HG03442 (cell line): ENCODE measurements at regions not wholly inside any gene's neighbourhood (a gene's known extent, or its start where the extent isn't known, plus 50 kb on each side); places are given as distances from the start of the nearest gene placed in this dataset.

ENCODE experiments used
- ATAC-seq: cut with Tn5 transposase; IDR thresholded peaks from one replicate; pipeline ENCODE4 v1.9.1; 2021; ENCODE audit warnings: mild to moderate bottlenecking, moderate library complexity; ENCODE audit not compliant: unreplicated experiment

DNA sequence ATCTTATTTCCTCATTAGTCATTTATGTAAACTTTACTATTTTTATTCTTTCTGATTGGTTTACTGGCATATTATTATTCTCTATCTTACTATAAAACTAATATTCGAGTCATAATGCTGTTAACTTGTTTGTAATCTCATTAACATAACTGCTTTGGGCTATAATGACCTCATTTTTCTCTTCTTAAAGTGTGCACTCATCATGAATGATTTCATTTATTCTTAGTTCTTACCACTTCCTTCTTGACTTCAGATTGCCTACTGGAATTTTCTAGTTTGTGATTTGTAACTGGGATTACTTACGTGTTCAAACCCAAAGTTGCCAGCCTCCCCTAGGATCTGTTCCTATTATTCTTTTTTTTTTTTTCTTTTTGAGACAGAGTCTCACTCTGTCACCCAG, 91.8 kb upstream of the TNFAIP3 start:
- ATAC-seq: no peak

DNA sequence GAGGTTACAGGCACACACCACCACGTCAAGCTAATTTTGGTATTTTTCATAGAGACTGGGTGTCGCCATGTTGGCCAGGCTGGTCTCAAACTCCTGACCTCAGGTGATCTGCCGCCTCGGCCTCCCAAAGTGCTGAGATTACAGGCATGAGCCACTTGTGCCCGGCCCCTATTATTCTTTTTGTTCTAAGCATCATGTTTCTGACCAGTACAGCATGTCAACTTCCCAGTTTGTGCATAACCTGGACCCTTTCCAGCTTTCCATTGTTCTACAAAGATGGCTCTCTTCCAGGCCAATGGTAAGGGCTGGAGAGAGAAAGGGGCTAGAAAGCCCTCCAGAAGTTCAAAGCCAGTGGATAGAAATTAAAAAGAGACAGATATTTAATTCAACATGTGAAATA, 91.3 kb upstream of the TNFAIP3 start:
- no peak for ATAC-seq

DNA sequence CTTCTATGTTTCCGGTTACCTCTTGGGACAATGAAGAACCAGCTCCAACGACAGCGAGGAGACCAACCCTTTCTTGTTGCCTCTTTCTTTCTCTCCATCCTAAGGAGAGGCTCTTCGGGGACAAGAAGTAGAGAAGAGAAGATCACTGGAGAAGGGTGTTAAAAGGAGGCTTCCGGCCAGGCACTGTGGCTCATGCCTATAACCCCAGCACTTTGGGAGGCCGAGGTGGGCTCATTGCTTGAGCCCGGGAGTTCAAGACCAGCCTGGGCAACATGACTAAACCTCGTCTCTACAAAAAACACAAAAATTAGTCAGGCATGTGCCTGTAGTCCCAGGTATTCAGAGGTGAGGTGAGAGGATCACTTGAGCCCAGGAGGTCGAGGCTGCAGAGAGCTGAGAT, 90.8 kb upstream of the TNFAIP3 start:
- ATAC-seq: no peak

DNA sequence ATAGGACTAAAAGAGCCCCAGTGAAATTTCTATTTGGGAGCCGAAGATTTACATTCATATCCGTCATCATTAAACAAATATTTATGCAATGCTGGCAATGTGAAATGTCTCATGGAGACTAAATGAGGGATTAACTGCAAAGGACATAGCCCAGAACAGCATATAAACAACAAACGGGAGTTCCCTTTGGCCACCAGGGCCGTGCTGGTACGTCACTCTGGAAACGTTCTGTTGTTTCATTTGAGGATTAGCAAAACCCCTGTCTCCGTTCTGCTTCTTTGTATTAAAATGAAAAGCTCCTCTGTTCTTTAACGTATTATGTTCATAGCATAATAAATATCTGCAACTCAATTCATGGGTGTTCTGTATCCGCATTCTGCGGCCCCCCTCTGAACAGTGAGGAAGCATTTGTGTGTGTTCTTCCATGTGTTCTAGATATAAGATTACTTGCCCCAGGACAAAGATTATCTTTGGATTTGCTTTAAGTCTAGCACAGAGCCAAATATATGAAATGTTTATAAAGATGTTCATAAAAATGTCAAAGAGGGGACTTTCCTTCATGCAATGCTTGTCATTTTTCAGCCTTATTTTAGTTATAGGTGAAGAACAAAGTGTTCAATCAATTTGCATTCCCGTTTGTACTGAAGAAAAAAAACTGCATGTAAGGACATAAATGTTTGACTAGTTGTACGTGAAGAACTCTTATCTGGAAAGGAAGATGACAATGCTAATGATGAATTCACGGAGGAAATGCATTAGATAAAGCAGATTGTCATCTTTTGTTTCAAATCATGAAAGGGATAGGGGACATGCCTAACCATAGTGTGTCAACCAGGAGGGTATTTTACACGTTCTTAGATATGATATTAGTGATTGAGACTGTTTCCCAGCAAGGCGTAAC, 90.0 kb upstream of the TNFAIP3 start:
- no peak for ATAC-seq

DNA sequence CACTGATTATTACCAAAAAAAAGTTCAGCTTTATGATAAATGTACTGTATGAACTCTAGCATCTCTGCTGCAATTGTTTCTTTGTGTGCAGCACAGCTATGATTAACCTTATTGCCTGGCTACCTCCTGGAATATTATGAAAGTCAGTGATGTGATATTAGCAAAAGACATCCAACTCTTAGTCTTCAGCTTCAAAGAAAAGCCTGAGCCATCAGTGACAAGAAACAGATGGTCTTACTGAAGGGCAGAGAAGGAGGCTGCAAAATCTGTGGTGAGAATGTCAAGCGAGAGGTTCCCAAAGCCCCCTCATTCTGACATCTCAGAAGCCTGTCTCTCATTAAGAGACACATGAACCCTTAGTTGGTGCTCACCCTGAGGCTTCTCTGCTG, 89.4 kb upstream of the TNFAIP3 start:
- ATAC-seq: no peak

DNA sequence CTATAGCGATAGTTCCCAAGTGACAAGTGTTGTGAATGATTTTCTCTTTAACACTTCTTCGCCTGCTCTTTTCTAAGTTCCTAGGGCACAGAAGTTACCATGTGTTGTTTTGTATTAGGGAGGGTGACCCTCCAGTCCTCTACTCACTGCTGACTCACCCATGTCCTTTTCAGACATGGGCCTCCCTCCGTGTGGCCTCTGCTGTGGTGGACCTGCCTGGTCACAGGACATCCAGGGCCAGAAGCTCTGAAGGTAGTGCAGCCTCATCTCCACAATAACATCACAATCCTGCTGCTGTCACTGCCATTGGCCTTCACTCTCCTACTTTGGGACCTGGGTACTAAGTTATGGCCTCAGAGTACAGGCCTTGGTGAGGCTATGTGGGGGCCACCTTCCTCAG, 87.1 kb upstream of the TNFAIP3 start:
- ATAC-seq: no peak

DNA sequence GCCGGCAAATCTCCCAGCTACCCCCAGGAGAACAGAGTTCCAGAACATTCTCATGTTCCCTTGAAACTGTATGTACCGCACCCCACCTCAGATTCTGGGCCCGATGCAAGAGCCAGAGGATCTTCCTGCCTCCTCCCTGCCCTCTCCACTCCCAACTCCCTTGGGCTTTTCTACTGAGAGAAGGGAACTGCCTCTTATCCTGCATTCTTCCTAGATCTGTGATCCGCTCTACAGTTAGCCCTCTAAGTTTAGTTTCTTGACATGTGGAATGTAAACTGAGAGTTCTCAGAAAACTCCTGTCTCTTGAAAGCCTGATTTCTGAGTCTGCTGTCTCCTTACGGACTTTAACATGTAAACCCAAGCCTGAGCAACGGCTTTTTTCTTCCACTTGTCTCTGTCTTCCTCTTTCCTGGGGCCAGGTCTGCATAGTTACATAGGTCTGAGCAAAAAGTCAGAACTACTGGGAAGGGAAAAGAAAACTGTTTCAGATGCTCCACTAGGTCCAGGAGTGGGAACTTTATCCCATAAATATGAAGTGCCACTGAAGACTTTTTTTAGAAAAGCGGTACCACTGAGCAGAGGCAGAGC, 86.5 kb upstream of the TNFAIP3 start:
- ATAC-seq: no peak

DNA sequence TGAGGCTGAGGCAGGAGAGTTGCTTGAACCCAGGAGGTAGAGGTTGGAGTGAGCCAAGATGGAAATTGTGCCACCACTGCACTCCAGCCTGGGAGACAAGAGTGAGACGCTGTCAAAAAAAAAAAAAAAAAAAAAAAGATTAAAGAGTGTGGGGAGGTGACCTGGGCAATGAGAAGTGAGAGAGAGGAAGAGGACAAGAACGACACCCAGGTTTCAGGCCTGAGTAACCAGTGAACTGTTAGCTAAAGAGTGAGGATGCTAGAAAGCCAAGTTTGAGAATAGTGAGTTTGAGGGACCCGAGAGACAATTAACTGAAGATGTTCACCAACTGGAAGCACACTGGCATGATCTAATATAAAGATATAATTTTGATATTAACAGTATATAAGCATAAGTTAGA, 85.4 kb upstream of the TNFAIP3 start:
- no peak for ATAC-seq

DNA sequence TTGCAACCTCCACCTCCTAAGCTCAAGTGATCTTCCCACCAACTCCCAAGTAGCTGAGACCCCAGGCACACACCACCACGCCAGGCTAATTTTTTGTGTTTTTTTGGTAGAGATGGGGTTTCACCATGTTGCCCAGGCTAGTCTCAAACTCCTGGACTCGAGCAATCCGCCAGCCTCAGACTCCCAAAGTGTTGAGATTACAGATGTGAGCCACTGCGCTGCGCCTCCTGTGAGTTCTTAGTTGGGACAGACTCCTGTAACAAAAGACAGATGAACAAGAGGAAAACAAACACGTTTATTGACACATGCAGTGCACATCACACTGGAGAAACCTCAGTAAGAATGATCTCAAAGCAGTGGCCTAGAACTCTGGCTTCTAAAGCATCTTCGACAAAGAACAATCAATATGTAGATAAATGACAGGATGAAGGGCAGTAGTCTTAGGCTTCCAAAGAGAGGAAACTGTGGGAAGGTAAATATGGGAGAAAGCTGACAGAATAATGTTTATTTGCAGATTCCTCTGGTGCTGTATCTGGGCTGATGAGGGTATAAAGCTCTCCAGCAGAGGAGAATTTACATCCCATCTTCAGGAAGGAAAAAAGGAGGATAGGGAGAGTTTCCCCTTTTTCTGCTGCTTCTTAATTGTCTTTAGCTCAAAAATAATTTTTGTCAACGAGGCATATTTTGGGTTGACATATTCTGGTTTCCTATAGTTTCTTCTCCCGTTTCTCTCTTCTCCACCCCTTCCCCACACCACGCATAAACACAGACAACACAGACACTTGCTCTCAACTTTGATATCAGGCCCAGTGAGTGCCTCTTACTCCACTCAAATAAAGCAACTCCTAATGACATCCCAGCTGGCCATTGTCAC, 84.7 kb upstream of the TNFAIP3 start:
- ATAC-seq: no peak

DNA sequence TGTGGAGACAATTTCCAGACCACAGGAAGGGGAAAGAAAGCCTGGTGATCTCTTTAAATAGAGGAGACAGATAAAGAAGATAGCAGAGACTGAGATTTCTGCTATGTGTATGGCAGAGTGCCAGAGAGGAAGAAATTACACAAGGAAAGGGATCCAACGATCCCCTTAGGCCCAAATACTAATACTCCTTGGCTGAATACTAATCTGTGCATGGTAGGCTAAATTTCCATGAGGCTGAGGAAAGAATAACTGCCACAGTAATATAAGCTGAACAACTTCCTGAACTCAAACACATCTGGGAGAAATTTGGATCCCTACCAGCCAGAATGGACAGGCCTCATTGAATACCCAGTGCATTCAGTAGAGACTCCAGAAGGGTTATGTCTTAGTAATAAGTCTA, 83.3 kb upstream of the TNFAIP3 start:
- ATAC-seq: no peak

DNA sequence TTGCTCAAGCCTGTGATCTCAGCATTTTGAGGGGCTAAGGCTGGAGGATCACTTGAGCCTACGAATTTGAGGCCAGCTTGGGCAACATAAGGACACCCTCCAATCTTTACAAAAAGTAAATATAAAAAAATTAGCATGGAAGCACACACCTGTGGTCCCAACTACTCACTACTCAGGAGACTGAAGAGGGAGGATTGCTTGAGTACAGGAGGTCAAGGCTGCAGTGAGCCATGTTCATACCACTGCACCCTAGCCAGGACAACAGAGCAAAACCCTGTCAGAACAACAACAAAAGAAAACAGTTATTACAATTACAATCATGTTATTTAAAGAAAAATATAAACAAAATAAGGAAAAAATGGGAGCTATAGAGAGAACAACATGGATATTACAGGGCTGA, 82.5 kb upstream of the TNFAIP3 start:
- no peak for ATAC-seq

DNA sequence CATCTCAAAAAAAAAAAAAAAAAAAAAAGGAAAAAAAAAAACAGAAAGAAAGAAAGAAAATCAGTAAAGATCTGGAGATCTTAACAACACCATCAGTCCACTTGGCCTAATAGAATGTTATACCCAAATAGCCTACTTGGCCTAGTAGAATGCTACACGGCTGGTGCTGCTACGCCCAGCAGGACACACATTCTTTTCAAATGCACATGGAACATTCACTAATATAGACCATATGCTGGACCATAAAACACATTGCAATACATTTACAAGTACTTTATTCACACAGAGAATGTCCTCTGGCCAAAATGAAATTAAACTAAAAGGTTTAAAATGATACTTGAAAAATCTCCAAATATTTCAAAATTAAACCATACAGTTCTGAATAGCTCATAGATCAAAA, 80.0 kb upstream of the TNFAIP3 start:
- ATAC-seq: no peak

DNA sequence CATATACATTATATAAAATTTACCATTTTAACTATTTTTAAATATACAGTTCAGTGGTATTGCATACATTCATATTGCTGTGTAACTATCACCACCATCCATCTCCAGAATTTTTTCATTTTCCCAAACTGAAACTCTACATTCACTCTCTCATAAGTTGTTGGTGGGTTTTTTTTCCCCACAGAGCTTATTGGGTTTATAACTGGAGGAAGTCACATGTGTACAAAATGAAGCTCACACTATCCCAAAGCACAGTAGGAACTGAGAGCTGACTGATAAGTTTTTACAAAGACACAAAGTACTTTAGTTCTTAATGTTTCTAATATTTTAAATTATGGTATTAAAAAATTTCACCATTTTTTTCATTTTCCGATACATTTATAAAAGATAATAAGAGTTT, 78.8 kb upstream of the TNFAIP3 start:
- ATAC-seq: no peak

DNA sequence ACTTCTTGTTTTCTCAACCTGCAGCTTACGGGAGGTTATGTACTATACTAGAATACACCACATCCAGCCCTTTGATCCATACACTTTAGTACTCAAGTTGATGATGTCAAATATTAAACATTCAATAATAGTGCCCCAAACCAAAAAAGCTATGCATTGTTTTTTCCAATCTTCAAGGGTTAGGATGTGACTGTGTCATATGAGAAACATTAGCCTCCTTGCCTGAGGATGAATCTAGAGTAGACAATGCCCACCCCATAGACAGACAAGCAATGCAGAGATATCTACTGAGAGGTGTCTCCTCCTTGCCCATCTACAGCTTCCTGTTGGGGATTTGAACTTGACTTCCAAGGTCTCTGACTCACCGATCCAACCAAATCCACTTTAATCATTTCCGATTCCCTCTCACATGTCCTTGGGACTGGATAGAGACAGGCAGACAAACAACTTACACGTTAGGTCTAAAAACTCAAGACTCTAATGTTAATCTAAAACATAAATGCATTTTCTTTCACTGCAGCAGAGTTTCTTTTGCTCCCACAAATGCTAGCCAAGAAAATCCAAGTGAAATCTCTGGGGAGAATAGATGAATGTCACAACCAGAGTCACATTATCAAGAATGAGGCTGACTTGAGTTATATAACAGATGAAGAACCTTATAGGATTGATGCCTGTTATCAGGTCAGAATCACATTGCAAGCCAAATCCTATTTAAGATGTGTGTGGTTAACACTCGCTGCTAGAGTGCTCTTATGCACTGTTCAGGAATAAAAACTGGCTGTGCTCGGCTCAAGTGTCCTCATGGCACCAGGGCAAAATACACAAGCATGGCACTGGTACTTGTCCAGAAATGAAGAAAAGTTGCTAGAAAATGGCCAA, 75.5 kb upstream of the TNFAIP3 start:
- no peak for ATAC-seq

DNA sequence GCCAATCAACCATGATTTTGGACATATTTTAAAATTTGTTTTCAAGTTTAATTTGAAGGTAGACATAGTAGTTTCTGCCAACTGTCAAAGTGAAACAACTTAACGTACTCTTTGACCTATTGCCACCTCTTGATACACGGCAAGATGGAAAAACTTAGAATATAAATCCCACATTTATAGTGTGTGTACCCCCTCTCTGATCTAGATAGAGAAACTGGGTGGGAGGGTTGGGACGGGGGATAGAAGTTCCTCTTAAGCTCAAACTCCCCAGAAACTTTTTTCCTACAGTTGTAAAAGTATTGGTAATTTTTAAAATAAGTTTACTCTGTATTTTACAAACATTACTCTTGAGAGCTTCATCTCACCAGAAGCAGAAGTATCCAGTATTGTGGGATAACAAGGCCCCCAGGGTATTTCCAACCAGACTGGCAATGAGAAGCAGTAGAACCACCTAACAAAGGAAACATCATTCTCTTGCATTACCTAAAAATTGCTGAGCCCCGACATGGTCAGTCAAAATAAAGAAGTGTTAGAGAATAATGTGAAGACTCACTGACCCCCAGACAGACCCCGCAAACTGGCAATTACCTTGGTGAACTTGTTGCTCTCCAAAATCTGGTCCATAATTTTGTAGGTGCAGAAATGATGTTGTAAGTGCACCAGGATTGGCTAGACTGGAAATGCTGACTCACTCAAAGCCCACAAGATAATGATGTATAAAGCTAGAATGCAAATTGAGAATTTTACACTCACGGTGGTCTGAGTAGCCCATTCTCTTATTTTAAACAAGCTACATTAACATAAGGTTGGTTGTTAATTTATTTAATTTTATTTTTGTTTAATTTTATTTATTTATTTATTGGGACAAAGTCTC, 74.7 kb upstream of the TNFAIP3 start:
- ATAC-seq: no peak

DNA sequence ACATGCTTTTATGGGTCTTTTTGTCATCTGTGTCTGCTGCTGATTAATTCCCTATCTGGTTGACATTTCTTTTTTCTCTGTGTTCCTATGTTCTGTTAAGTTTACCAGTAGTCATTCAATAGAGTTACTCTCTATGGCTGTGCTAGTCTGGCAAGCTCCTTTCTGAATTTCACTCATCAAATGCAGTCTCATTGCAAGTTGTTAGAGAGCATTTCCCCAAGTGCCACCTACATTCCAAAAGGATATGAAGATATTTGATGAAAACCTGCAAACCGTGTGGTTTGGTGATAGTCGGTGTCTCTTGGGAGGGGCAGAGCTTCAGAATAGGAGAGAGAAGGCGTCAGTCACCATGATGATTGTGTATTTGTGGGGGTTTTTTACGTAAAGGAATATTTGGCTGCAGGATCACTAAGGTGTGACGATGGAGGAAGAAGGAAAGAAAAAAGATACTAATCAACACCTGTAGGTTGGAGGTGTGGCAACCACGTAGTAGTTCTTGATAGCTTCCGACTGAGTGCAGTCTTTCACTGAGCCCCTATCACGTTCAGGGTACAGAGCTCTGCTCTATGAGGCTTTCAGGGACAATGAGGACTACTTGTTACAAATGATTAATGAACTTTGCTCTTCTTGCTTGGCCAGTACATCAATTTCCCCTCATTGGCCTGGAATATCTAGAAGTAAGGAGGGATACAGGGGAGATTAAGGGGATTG, 73.1 kb upstream of the TNFAIP3 start:
- no peak for ATAC-seq

DNA sequence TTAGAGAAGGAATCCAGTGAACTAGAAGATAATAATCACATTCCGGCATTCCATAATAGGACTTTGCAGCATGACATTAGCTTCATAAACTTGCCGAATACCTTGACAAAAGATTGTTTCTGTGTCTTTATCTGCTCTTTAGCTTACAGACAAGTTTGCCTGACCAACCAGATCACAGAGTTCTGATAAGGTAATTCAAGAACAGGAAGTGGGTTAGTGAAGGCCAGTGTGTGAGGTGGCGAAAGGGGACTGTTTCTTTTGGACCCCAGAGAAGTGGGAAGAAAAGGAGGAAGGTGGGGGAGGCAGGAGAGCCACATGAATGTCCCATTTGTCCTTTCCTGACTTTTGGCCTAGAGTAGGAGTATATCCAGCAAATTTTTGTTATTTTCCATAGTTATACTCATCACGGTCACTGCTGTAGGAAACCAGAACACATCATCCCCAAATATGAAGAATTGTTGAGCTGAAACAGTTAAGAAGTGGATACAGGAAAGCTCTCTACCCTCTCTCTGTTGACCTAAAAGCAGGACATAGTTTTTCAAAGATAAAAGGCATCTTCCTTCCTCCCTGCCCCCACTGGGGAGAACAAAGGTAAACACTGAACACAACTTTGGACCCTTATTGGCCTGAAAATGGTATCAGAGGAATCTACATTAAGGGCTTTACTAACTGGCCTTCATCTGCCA, 72.4 kb upstream of the TNFAIP3 start:
- ATAC-seq: no peak

DNA sequence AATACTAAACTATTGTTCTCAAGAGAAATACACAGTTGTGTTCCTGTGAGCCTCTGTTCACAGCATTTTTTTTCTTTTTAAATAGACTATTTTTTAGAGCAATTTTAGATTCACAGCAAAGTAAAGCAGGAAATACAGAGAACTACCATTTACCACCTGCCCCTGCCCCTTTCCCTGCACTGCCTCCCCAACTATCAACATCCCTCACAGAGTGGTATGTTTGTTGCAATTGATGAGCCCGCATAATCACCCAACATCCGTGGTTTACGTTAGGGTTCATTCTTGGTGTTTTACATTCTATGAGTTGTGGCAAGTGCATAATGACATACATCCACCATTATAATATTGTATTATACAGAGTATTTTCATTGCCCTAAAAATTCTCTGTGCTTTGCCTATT, 71.6 kb upstream of the TNFAIP3 start:
- no peak for ATAC-seq

DNA sequence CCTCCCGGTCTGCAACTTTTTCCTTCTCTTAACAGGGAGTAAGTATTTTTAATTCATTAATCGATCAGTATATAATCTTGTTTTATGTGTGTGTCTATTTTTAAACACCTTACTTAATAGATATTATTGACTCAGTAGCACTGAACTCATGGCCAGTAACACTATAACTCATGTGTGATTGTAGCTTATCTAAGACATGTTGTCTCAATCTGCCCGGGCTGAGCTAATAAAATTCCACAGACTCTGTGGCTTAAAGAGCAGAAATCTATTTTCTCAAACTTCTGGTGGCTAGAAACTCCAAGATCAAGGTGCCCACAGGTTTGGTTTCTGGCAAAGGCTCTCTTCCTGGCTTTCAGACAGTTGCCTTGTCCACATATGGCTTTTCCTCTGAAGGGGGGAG, 68.8 kb upstream of the TNFAIP3 start:
- no peak for ATAC-seq
